GM21576 (cell line): ENCODE measurements at regions not wholly inside any gene's neighbourhood (a gene's known extent, or its start where the extent isn't known, plus 50 kb on each side); places are given as distances from the start of the nearest gene placed in this dataset.

ENCODE experiments used
- ATAC-seq: cut with Tn5 transposase; IDR thresholded peaks from one replicate; pipeline ENCODE4 v1.9.1; 2021; ENCODE audit warnings: mild to moderate bottlenecking, moderate library complexity; ENCODE audit not compliant: unreplicated experiment

DNA sequence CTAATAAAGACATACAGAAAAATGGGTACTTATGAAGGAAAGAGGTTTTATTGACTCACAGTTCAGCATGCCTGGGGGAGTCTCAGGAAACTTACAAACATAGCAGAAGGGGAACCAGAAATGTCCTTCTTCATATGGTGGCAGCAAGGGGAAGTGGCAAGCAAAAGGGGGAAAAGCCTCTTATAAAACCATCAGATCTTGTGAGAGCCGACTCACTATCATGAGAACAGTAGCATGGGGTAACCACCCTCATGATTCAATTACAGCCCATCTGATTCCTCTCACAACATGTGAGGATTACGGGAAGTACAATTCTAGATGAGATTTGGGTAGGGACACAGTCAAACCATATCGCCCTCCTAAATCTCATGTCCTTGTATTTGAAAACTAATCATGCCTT is 1305.4 kb upstream of the SORCS1 start:
- ATAC-seq: no peak

DNA sequence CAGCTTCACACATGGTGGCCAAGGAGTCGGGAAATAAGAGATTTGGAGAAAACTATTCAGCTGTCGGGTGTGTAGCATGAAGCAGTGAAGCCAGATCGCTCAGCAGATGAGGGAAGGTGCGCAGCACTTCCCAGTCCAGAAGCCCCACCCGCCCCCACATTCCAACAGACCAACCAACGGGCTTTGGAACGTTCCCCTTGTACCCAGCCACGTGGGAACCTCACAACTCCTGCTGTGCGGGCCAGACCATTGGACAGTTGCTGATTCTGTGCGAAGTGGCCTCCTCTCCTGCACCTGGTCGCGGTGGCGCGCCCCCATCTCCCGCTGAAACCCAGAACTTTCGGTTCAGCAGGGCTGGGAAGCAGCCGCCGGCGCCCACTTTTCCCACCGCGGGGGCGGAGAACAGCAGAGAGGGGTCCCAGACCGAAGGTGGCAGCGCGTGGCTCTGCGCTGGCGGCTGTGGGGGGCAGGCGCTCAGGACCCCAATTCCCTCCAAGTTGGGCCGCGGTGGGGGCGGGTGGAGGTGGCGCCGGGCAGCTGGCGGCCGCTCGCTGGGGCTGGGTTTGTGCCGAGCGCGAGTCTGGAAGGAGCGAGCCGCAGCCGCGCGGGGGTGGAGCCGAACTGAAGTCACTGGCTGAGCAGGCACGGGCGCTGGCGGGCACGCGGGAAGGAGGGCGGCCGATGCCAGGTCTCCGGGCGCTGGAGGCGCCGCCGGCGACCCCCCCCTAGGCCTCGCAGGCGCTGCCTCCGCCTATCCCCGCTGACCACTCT is 1301.5 kb upstream of the SORCS1 start:
- ATAC-seq: no peak

DNA sequence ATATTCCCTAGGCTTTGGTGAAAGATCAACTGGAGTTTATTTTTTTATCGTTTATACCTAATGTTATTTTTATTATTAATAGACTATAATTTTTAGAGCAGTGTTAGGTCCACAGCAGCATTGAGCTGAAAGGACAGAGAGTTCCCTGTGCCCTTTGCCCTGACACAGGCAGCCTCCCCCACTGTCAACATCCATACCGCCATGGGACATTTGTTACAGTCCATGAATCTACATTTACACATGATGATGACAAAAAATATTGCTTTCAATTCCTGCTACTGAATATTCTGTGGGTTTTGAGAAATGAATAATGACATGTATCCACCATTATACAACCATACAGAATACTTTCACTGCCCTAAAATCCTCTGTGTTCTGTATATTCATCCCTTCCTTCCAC is 1297.5 kb upstream of the SORCS1 start:
- ATAC-seq: no peak

DNA sequence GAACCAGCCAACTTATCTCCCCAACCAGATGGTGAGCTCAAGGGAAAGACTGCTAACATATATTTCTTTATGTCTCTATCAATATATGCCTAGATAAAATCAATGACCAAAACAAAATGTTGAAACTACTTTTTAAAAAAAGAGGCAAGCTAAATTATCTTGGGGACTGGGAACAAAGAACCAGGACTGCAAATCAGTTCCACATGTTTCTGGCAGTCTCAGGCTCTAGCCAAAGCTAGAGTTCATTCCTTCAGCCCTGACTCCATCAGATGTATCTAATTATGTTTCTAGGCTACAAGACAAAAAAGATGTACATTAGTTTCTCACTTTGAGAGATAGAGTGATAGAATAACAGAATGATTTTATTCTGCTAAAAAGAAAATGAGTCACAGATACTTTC is 1290.3 kb upstream of the SORCS1 start:
- no peak for ATAC-seq

DNA sequence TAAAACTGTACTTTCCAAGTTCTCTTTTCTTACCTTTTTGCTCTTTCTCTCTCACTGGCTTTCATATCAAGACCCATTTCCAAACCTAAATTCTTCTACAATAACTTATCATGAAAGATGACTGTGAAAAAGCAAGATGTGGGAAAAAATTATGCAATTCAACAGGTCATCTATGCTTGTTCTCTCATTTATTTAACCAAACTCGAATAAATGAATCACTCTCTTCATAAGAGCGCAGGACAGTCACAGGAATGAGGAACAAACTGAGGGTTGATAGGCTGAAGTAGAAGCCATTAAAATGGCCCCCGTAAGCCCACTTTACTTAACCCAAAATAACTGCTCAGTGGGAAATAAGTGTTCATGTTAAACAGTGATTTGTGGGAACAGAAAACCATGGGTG is 1289.7 kb upstream of the SORCS1 start:
- no peak for ATAC-seq

DNA sequence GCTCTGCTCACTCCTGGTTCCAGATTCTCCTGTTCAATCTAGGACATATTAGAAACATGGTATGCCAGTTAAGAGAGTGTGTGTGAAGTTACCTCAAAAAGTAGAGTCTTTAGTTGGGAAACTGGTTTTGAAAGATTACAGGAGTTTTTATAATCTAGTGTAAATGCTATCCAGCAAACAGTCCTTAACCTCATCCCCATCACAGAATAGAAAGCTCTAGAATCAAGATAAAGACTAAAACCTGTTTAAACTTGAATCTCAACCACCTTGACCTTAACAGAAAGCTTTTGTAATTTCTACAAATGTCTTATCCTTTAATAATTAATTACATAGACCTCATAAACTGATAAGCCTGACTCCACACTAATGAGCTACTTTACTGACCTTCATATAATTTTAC is 1288.7 kb upstream of the SORCS1 start:
- no peak for ATAC-seq

DNA sequence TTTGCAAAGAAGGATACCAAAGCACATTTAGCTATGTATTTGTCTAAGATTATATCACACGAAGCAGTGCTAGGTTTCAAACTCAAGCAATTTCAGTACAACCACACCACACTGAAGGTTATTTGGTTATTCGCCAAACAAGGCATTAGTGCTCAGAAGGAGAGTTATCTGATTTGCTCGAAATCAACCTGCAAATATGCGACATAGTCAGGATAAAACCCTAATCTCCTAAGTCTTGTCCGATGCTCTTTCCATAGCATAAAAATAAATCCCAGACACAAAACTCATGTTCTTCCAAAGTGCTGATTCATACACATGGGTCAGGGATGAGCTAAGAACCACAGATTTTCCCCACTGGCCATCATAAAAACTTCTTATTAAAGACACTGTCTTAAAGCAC is 1288.0 kb upstream of the SORCS1 start:
- no peak for ATAC-seq

DNA sequence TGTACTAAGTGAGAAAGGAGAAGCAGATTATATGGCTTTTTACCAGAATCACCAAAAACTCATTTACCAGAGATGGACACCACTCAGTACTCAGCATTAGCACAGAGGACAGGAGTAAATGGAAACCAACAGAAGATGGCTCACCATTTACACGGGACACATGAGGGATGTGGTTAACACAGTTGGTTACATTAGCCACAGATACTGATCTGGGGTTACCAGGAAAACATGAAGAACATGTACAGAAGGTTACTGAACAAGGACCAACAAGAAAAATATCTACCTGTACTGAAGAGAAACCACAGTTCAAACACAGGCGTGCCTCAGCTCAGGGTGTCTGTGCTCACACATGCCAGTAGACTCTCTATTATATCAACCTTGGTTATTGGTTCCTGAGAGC is 1285.8 kb upstream of the SORCS1 start:
- ATAC-seq: no peak

DNA sequence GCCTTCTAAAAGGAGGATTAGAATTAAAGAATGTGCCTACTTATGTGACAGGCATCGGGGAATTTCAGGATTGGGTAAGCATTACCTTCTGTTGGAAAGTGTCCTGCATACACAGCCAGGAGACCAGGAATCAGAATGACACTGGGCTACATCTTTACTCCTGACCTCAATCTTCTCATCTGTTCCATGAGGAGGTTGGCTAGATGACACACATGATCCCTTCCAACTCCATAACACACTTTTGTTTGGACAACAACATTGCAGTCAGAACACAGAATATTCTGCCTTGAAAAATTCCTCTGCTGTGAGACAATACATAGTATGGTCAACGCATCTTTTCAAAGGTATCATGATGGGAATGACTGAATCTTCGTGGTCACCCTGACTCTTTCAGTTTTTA is 1281.2 kb upstream of the SORCS1 start:
- ATAC-seq: no peak

DNA sequence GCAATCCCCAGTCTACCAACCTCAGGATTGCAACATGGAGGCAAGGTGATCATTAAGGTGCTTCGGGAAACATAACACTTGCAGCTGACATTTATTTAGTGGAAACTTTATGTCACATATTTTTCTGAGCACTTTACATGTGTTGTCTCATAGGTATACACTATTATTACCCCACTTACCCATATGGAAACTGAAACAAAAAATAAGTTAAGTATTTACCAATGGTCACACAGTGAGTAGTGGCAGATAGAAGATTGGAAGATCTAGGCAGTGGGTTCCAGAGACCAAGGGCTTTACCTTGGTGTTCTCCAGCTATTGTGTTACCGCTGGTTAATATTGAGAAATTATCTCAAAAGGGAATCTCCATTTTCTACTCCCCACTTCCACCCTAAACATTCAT is 1279.1 kb upstream of the SORCS1 start:
- ATAC-seq: peak; percentile 66

DNA sequence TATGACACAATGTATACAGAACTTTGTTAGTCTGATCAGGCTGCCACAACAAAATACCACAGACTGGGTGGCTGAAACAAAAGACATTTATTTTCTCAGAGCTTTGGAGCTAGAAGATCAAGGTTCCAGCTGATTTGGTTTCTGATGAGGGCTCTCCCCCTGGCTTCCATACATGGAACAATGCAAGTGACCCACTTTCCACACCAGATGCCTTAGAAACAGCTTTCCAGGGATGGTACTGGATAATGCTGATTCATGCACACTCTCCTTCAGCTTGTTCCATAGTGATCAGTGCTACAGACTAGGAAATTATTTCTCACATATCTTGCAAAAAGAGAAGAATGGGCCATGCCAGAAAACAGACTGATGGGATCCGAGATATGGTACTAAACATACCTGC is 1274.9 kb upstream of the SORCS1 start:
- ATAC-seq: no peak

DNA sequence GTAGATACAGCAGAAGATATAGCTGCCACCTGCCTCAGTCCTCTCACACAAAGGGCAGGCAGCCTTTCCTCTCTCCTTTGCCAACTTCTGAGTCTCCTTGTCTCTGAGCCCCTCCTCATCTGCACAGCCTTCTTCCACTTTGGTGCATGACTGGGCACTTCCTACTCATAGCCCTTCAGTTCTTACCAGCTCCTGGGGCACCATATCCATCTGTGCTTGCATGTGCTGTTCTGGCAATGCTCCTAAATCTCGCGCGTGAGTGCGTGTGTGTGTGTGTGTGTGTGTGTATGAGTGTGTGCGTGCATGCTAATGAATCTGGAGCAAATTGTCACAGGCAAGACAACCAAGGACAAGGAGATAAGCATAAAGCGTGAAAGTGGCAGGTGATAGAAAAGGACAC is 1271.6 kb upstream of the SORCS1 start:
- ATAC-seq: no peak

DNA sequence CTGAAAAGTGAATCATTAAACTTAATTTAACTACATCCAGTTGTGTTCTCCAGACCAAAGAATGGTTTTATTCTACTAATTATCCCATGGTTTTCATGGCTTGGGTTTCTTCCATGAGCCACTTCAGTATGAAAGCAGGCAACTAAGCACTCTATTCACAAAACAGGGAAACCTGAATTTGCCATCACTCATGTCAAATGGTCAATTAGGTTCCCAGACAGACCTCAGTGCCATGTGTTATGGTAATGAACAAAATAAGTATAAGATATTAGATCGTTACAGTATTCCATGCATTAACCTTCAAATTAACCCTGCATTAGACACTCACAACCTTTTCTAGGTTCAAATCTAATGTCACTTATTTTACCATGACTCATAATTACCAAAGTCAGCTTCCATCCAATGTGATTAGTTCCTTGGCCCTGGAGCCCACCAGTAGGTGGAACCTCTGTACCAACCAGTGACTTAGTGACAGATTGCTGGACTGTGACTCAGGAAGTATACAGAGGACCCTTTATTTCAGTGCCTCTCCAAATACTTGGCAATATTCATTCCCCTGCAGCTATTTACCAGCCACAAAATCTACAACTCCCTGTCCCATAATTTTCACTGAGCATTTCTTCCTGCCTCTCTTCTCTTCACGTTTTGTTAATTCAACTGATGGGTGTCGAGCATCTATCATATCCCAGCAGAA is 1270.2 kb upstream of the SORCS1 start:
- no peak for ATAC-seq

DNA sequence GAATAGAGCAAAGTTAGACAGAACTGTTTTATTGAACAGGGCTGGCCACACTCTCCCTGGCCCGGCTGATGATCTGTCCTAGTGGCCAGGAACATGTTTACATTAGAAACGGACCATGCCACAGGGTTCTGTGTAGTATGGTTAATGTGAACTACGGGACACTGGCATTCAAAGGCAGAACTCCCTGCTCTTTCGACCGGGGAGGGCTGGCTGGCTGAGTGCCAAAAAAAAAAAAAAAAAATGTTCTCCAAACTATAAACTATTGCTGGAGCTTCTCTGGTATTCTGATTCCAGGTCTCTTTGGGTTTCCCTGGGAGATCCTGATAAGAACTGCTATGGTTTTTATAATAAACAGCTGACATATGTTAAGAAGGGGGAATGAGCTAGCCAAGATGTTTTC is 1262.6 kb upstream of the SORCS1 start:
- ATAC-seq: no peak

DNA sequence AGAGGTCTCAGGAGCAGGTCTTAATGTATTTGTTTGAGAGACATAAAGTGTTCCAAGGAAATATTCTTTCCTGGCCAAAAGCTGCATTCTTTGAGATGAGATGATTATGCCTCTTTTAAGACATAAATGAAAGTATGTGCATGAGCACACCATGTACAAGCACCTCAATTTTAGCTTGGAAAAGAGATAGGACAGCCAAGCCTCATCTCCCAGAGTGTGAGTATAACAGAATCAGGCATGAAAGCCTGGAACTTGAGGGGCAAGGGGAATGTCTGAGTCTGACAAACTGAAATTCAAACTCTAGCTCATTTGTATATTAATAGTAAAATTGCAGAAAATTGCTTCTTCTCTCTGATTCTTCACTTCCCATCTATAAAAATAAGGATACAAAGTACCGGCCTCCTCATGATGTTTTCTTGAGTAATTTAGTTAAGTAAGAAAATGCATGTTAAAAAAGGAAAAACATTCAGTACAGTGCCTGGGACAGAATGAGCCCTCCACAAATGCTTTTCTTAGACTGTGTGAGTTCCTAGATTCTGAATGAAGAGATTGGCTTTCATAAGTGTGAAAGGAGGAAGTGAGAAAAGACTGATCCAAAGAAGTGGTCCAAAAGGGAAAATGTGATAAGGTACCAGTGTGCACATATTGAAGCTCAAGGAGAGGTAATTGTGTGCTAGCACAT is 1260.9 kb upstream of the SORCS1 start:
- no peak for ATAC-seq

DNA sequence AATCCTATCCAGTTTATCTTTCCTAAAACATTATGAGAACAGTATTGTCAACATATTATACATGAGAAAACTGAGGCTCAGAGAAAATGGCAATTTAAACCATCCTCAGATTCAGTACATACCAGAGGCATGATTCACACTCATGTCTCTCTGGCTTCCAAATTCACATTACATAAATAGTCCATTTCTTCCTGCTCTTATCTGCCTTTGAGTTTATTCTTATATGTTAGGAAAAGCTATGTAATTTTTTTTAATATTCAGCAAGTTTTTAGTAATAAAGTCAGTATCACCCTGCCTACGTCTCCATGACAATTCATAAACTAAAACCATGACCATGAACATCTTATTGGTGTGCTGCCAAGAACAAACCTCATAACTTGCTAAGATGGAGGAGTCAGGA is 1260.2 kb upstream of the SORCS1 start:
- no peak for ATAC-seq

DNA sequence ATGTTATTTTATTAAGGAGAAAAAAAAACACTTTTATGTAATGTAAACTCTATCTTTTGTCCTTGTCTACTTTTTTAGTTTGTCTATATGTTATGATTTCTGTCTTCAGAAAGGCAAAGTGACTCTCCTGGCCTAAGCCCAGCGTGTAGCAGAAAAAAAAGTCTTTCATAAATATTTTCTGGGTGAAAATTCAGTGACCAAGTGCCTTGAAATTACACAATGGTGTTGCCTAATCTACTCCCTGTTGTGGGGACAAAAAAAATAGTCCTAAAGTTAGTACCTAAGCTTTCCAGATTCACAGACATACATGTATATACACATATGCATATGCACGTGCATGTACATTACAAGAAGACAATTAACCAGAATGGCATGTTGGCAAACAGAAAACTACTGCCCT is 1257.8 kb upstream of the SORCS1 start:
- ATAC-seq: no peak

DNA sequence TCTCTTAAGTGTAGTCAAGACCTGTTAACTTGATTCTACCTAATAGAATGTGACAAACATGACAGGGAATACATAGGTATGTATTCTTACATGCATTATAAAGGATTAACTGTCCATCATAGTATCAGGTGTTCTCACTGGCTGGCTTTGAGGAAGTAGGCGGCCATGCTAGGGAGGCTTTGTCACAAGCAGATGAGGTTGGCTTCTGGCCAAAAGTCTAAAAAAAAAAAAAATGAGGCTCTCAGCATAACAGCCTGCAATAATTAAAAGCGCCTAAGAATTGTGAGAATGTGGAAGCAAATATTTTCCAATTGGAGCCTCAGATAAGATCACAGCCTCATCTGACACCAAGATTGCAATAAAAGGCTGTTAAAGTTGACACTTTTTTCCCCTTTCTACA is 1256.8 kb upstream of the SORCS1 start:
- no peak for ATAC-seq

DNA sequence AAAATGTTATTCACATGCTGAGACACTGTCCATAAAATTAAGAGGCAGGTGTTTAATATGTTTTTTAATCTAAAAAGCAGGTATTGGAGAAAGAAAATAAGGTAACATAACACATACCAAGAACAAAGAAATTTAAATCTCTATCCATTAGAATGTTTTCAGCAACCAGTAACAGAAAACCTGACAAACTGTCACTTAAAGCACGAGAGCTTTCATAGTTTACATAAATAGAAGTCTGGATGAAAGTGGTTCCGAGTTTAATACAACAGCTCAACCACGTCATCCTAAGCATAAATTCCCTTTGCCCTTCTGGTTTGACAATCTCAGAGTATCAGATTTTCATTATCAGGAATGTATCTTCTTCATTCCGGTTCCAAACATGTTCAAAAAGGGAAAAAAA is 1249.4 kb upstream of the SORCS1 start:
- no peak for ATAC-seq

DNA sequence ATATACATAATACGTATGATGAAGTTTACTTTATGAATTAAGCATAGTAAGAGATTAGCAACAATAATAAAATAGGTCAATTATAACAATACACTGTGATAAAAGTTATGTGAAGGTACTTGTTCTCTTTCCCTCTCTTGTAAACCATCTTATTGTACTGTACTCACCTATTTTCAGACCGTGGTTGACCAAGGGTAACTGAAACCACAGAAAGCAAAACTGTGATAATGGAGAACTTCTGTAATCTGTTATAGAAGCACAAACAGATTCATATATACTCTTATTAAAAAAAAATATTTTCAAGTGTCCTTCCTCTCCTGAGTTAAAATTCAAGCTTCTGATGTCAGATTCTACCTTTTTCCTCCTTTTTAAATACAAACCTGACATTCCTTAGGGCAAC is 1247.8 kb upstream of the SORCS1 start:
- ATAC-seq: no peak

DNA sequence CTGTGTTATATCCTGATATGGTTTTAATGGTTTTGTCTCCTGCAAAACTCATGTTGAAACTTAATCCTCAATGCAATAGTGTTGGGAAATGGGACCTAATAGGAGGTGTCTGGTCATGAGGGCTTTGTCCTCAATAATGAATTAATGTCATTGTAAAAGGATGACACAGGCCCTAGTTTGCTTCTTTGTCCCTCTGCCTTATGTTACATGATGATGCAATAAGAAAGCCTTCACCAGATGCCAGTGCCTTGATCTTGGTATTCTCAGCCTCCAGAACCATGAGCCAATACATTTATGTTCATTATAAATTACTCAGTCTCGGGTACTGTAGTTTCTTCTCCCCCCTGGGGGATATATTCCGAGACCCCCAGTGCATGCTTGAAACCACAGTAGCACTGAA is 1247.4 kb upstream of the SORCS1 start:
- ATAC-seq: no peak

DNA sequence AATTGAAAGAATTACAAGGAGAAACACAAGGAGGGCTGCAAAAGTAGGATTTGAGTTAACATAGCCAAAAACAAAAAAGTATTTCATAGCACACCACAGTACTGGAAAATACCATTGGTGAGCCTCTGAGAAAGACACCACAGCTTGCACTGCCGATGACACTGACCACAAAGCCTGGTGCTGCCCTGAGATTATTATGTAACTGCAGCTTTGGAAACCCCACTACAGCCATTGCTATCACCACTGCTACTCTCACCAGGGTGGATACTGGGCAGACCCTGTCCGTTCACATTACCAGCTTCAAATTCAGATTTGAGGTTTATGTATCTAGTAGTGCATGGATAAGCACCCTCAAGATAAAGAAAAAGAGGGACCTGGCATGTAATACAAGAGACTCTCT is 1246.7 kb upstream of the SORCS1 start:
- no peak for ATAC-seq
